Ishikawa (cell line): ENCODE measurements at regions not wholly inside any gene's neighbourhood (a gene's known extent, or its start where the extent isn't known, plus 50 kb on each side); places are given as distances from the start of the nearest gene placed in this dataset.
A peak's percentile ranks its signal among the peaks of the same experiment; 100 is the strongest.

Source experiments
- CEBPB ChIP-seq: IDR thresholded peaks from 2 replicates; pipeline ENCODE4 v1.6.1; 2012
- CREB1 ChIP-seq: IDR thresholded peaks from 2 replicates; pipeline ENCODE4 v1.6.1; 2012; ENCODE audit warnings: low read depth
- EGR1 ChIP-seq: IDR thresholded peaks from 2 replicates; pipeline ENCODE4 v1.6.1; 2012
- EP300 ChIP-seq: IDR thresholded peaks from 2 replicates; pipeline ENCODE4 v1.6.1; 2012; ENCODE audit warnings: borderline replicate concordance
- FOXM1 ChIP-seq: IDR thresholded peaks from 2 replicates; pipeline ENCODE4 v1.6.1; 2012; ENCODE audit warnings: low read depth, borderline replicate concordance
- MAX ChIP-seq: IDR thresholded peaks from 2 replicates; pipeline ENCODE4 v1.6.1; 2012
- NFIC ChIP-seq: IDR thresholded peaks from 2 replicates; pipeline ENCODE4 v1.6.1; 2012
- RAD21 ChIP-seq: IDR thresholded peaks from 2 replicates; pipeline ENCODE4 v1.6.1; 2012; ENCODE audit warnings: low read depth
- TAF1 ChIP-seq: IDR thresholded peaks from 2 replicates; pipeline ENCODE4 v1.6.1; 2012; ENCODE audit warnings: low read depth, mild to moderate bottlenecking
- TCF12 ChIP-seq: IDR thresholded peaks from 2 replicates; pipeline ENCODE4 v1.6.1; 2012; ENCODE audit warnings: low read depth
- TEAD4 ChIP-seq: IDR thresholded peaks from 2 replicates; pipeline ENCODE4 v1.6.1; 2012
- YY1 ChIP-seq: IDR thresholded peaks from 2 replicates; pipeline ENCODE4 v1.6.1; 2012; ENCODE audit warnings: low read depth
- ZBTB7A ChIP-seq: IDR thresholded peaks from 2 replicates; pipeline ENCODE4 v1.6.1; 2012; ENCODE audit warnings: low read depth
- TF ChIP-seq, protein P1 (sequence below): IDR thresholded peaks from 2 replicates; pipeline ENCODE4 v1.6.1; 2012
- TF ChIP-seq, protein P2 (sequence below): IDR thresholded peaks from 2 replicates; pipeline ENCODE4 v1.6.1; 2012; ENCODE audit warnings: low read depth, mild to moderate bottlenecking

DNA sequence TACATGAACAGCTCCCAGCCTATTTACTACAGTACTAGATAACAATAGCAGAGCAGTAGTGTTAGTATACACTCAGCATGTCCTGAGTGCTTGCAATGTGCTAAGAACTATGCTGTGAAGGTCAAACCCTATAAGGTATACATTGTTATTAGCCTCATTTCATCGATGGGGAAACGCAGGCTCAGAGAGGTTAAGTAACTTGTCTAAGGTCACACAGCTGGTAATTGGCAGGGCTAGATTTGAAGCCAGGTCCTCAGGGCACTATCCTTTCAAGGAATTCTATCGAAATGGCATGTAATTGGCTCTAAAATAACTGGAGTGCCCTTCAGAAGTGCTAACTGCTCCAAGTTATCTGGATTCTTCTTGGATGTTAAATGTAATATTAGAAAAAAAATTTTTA, 295.6 kb downstream of the ZNF536 start:
- no peak for TF ChIP-seq EP300
- no peak for TF ChIP-seq TCF12
- no peak for TF ChIP-seq TEAD4
- no peak for TF ChIP-seq MAX
- no peak for TF ChIP-seq CREB1
- TF ChIP-seq ZBTB7A: no peak
- TF ChIP-seq, protein P1, sequence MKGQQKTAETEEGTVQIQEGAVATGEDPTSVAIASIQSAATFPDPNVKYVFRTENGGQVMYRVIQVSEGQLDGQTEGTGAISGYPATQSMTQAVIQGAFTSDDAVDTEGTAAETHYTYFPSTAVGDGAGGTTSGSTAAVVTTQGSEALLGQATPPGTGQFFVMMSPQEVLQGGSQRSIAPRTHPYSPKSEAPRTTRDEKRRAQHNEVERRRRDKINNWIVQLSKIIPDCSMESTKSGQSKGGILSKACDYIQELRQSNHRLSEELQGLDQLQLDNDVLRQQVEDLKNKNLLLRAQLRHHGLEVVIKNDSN: no peak
- no peak for TF ChIP-seq EGR1
- TF ChIP-seq NFIC: no peak
- no peak for TF ChIP-seq TAF1
- TF ChIP-seq YY1: no peak
- no peak for TF ChIP-seq RAD21
- TF ChIP-seq CEBPB: no peak

DNA sequence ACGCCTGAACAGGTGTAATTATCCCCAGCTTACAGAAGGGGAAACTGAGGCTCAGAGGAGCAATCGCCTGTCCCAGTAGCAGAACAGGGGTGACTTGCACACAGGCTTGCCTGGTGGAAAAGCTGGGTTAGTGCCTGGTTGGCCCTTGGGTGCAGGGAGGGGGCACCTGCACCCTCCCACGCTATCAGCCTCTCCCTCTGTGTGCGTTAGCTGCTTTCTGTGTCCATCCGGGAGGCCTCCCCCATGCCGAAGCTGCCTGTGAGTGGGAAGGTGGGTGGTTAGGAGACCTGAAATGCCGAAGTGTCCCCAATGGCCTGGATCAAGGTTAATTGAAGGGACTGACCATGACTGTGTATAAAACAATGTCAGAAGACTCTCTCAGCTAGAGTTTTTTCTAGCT, 295.0 kb downstream of the ZNF536 start:
- no peak for TF ChIP-seq TCF12
- TF ChIP-seq RAD21: no peak
- no peak for TF ChIP-seq CREB1

DNA sequence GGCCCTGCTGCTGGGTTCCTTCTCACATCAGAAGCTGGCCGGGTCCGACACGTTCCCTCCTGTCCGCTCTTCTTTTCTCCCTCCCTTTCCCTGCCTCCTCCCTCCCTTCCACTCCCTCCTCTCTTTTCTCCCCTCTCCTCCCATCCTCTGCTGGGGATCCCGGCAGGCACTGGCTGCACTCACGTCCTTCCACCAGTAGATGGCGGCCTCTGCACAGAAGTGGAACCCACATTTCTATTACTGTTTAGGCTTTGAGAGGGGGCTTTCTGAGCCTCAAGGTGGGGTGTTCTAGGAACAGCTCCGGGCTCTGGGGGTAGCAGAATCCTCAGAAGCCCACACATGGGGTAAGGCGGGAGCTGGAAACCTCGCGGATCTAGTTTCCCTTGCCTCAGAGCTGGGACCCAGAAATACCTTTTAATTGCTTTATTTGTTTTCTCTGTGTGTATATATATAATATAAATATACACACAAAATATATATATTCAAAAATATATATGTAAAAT, 294.2 kb downstream of the ZNF536 start:
- no peak for TF ChIP-seq ZBTB7A
- TF ChIP-seq RAD21: peak; percentile 68

DNA sequence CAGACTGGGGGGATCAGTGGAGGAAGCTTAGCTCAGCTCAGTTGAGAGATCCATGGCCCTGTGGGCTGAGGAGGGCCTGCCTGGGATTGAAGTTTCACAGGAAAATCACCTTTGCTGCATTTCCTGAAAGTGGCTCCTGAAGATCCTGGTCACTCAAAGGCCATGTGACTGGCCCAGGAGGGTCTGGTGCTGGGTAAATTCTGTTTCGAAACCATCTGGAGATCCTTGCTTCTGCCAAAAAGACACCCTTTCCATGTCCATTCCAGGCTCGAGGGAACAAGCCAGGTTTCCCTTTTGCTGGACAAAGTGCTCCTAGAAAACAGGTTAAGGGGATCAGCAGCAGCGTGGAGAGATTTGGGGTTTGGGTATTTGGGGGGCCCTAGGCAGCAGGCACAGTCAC, 293.3 kb downstream of the ZNF536 start:
- TF ChIP-seq ZBTB7A: no peak
- TF ChIP-seq, protein P2, sequence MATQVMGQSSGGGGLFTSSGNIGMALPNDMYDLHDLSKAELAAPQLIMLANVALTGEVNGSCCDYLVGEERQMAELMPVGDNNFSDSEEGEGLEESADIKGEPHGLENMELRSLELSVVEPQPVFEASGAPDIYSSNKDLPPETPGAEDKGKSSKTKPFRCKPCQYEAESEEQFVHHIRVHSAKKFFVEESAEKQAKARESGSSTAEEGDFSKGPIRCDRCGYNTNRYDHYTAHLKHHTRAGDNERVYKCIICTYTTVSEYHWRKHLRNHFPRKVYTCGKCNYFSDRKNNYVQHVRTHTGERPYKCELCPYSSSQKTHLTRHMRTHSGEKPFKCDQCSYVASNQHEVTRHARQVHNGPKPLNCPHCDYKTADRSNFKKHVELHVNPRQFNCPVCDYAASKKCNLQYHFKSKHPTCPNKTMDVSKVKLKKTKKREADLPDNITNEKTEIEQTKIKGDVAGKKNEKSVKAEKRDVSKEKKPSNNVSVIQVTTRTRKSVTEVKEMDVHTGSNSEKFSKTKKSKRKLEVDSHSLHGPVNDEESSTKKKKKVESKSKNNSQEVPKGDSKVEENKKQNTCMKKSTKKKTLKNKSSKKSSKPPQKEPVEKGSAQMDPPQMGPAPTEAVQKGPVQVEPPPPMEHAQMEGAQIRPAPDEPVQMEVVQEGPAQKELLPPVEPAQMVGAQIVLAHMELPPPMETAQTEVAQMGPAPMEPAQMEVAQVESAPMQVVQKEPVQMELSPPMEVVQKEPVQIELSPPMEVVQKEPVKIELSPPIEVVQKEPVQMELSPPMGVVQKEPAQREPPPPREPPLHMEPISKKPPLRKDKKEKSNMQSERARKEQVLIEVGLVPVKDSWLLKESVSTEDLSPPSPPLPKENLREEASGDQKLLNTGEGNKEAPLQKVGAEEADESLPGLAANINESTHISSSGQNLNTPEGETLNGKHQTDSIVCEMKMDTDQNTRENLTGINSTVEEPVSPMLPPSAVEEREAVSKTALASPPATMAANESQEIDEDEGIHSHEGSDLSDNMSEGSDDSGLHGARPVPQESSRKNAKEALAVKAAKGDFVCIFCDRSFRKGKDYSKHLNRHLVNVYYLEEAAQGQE: no peak
- no peak for TF ChIP-seq FOXM1
- TF ChIP-seq YY1: no peak
- TF ChIP-seq, protein P1: no peak
- no peak for TF ChIP-seq TCF12
- no peak for TF ChIP-seq MAX
- no peak for TF ChIP-seq EGR1
- no peak for TF ChIP-seq RAD21
- no peak for TF ChIP-seq CREB1
- TF ChIP-seq NFIC: no peak
- no peak for TF ChIP-seq CEBPB
- TF ChIP-seq TAF1: no peak
- TF ChIP-seq EP300: no peak
- no peak for TF ChIP-seq TEAD4

DNA sequence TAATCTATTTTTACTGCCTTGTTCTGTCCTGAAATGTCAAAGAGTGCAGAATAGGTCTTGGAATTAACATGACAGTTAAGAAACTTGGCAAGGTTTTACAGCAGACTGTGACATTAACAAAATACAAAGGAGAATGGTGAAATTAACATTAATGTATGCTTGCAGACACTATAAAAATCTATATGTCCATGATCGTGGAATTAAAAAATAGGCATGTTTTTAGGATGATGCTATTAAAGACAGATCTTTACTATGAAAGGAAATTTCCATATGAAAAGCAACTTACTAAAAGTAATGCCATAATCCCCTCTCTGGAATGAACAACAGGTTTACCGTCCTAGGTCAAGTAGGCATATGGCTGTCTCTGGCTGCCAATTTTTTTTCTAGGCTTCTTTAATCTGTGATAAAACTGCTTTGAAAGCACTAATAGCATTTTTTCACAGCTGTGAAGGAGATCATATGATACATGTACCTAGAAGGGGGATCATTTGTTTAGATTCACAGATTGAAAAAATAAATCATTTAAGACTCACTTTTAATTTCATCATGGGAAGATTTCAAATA, 291.5 kb downstream of the ZNF536 start:
- no peak for TF ChIP-seq CREB1
- TF ChIP-seq, protein P2: no peak
- no peak for TF ChIP-seq YY1
- TF ChIP-seq, protein P1: no peak
- no peak for TF ChIP-seq EGR1

DNA sequence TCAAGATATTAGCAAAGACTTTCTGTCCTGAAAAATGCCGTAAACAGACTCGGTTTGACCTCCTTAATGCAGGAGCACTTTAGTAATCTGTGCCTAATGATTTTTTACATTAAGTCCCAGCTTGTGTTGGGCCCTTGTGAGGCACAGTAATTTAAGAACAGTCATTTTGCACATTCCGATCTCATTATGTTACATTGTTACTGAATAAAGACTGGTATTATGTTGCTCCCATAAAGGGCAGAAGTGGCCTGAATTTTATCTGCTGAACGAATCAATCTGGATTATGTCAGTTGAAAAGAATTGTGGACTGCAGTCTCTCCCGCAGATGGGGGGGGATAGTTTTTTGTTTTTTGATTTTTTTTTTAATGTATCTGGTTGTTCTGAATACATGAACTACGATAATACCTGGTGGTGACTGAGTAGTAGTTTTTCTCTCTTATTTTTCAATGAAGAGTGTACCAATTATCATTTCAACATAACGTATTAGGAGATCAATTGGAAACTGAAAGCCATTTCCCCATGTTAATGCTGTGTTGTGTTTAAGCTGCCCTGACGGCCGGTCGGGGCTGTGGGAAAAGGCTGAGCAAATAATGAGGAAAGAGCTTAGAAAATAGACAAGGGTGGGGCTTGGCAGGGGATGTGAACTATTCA, 290.2 kb downstream of the ZNF536 start:
- no peak for TF ChIP-seq TAF1

- no peak for TF ChIP-seq EGR1
Measured at GRCh38 chr19:30659638-30660037, 287.5 kb downstream of the ZNF536 start.
